ENCODE measurements at regions not wholly inside any gene's neighbourhood (a gene's known extent, or its start where the extent isn't known, plus 50 kb on each side); places are given as distances from the start of the nearest gene placed in this dataset.

DNA sequence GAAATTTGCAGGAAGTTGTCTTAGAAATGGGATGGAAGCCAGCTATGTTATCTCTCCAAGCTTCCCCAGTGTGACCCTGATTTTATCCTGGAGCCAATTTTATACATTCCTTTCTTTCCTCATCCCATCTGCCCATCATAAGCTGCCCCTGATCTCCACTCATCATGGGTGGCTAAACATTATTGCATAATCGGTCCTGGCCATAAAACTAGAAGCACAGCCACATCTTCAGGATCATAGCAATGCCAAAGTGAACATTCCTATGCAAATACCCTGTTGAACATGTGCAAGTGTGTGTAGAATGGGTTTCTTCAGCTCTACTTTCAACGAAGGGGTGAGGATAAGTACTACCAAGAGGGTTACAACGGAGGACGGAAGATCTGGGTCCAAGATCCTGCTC is 50.6 kb upstream of the COG2 start:
- Mint-ChIP-seq H3K36me3 (ENCODE audit: low read depth, unreplicated experiment) (no peaks in the 10 kb centered on the region), H3K27ac (ENCODE audit: unreplicated experiment) (no peak overlapping the region), H3K9me3 (ENCODE audit: unreplicated experiment) (peaks cover 8% of the 10 kb centered on the region), H3K4me3 (ENCODE audit: unreplicated experiment) (no peak overlapping the region), H3K27me3 (ENCODE audit: low read depth, unreplicated experiment) (peaks cover 9% of the 10 kb centered on the region), H3K4me1 (ENCODE audit: low read depth, unreplicated experiment) (no peaks in the 10 kb centered on the region)
- Histone ChIP-seq H3K4me3 (ENCODE audit: insufficient read depth, low read depth, low read length) (no peak overlapping the region), H3K27ac (ENCODE audit: low read depth, low read length) (no peak overlapping the region), H3K9me3 (ENCODE audit: insufficient read depth, low read depth, low read length) (peaks cover 5% of the 10 kb centered on the region), H3K4me1 (ENCODE audit: insufficient read depth, low read length) (no peaks in the 10 kb centered on the region), H2AFZ (ENCODE audit: low read depth, low read length) (no peak overlapping the region), H3K36me3 (ENCODE audit: insufficient read depth, low read length) (no peaks in the 10 kb centered on the region), H3K27me3 (ENCODE audit: insufficient read depth, low read length) (no peaks in the 10 kb centered on the region), H3K4me2 (ENCODE audit: low read length) (no peak overlapping the region), H3K79me2 (ENCODE audit: insufficient read depth, low read length) (no peaks in the 10 kb centered on the region), H3K9ac (ENCODE audit: low read length) (no peak overlapping the region), H4K20me1 (ENCODE audit: insufficient read depth, low read length) (no peaks in the 10 kb centered on the region)
- TF ChIP-seq, protein P1, sequence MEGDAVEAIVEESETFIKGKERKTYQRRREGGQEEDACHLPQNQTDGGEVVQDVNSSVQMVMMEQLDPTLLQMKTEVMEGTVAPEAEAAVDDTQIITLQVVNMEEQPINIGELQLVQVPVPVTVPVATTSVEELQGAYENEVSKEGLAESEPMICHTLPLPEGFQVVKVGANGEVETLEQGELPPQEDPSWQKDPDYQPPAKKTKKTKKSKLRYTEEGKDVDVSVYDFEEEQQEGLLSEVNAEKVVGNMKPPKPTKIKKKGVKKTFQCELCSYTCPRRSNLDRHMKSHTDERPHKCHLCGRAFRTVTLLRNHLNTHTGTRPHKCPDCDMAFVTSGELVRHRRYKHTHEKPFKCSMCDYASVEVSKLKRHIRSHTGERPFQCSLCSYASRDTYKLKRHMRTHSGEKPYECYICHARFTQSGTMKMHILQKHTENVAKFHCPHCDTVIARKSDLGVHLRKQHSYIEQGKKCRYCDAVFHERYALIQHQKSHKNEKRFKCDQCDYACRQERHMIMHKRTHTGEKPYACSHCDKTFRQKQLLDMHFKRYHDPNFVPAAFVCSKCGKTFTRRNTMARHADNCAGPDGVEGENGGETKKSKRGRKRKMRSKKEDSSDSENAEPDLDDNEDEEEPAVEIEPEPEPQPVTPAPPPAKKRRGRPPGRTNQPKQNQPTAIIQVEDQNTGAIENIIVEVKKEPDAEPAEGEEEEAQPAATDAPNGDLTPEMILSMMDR (IDR thresholded peaks at IDR 0.05; ENCODE audit: insufficient read depth, low read depth, low read length) = no peak
- TF ChIP-seq EZH2 (IDR thresholded peaks at IDR 0.05; ENCODE audit: insufficient read depth, low read length) = no peak
- FAIRE-seq (no peak), DNase-seq (ENCODE audit: low read depth) (no peak)

DNA sequence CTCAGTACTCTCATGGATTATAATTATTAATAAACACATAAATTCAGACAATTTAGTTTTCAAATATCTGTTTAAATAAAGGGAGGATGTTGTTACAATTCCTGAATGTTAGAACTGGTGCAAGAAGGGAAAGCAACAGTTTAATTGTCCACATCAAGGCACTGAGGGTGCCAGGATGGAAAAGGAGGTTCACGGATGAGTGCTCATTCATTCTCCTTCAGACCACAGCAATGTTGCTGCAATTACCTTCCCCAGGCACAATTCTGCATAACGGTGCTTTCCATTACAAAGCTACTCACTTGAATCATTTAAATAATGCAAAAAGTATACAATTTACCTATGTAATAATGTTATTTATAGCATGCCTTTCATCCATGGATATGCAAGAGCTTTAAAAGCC is 52.3 kb upstream of the COG2 start:
- Histone ChIP-seq H3K36me3 (ENCODE audit: insufficient read depth, low read length) (no peaks in the 10 kb centered on the region), H2AFZ (ENCODE audit: low read depth, low read length) (no peak overlapping the region), H3K4me2 (ENCODE audit: low read length) (no peak overlapping the region), H3K9me3 (ENCODE audit: insufficient read depth, low read depth, low read length) (peaks cover 5% of the 10 kb centered on the region), H3K9ac (ENCODE audit: low read length) (no peak overlapping the region), H4K20me1 (ENCODE audit: insufficient read depth, low read length) (no peaks in the 10 kb centered on the region), H3K27ac (ENCODE audit: low read depth, low read length) (no peak overlapping the region), H3K79me2 (ENCODE audit: insufficient read depth, low read length) (no peaks in the 10 kb centered on the region), H3K4me3 (ENCODE audit: insufficient read depth, low read depth, low read length) (no peak overlapping the region), H3K27me3 (ENCODE audit: insufficient read depth, low read length) (no peaks in the 10 kb centered on the region), H3K4me1 (ENCODE audit: insufficient read depth, low read length) (no peaks in the 10 kb centered on the region)
- H3K4me3 Mint-ChIP-seq (ENCODE audit: unreplicated experiment) = no peak overlapping the region
- DNase-seq (ENCODE audit: low read depth) (no peak), FAIRE-seq (no peak)
- H3K27me3 Mint-ChIP-seq (ENCODE audit: low read depth, unreplicated experiment) = peaks cover 9% of the 10 kb centered on the region
- H3K36me3 Mint-ChIP-seq (ENCODE audit: low read depth, unreplicated experiment) = no peaks in the 10 kb centered on the region
- H3K9me3 Mint-ChIP-seq (ENCODE audit: unreplicated experiment) = peaks cover 8% of the 10 kb centered on the region
- no peak for TF ChIP-seq EZH2 (IDR thresholded peaks at IDR 0.05; ENCODE audit: insufficient read depth, low read length)
- TF ChIP-seq, protein P1 (IDR thresholded peaks at IDR 0.05; ENCODE audit: insufficient read depth, low read depth, low read length) = no peak
- H3K27ac Mint-ChIP-seq (ENCODE audit: unreplicated experiment) = no peak overlapping the region
- no peaks in the 10 kb centered on the region for H3K4me1 Mint-ChIP-seq (ENCODE audit: low read depth, unreplicated experiment)

DNA sequence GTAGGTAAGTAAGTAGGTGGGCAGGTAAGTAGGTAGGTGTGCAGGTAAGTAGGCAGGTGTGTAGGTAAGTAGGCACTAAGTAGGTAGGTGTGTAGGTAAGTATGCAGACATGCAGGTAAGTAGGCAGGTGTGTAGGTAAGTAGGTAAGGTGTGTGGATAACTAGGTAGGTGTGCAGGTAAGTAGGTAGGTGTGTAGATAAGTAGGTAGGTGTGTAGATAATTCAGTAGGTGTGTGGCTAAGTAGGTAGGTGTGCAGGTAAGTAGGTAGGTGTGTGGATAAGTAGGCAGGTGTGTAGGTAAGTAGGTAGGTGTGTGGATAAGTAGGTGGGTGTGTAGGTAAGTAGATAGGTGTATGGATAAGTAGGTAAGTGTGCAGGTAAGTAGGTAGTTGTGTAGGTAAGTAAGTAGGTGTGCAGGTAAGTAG is 53.9 kb upstream of the COG2 start:
- no peaks in the 10 kb centered on the region for H3K36me3 Mint-ChIP-seq (ENCODE audit: low read depth, unreplicated experiment)
- Histone ChIP-seq H3K9me3 (ENCODE audit: insufficient read depth, low read depth, low read length) (peaks cover 5% of the 10 kb centered on the region), H3K79me2 (ENCODE audit: insufficient read depth, low read length) (no peaks in the 10 kb centered on the region), H2AFZ (ENCODE audit: low read depth, low read length) (no peak overlapping the region), H3K27ac (ENCODE audit: low read depth, low read length) (no peak overlapping the region), H3K9ac (ENCODE audit: low read length) (no peak overlapping the region), H3K4me2 (ENCODE audit: low read length) (no peak overlapping the region), H3K4me3 (ENCODE audit: insufficient read depth, low read depth, low read length) (no peak overlapping the region), H3K27me3 (ENCODE audit: insufficient read depth, low read length) (no peaks in the 10 kb centered on the region), H3K36me3 (ENCODE audit: insufficient read depth, low read length) (no peaks in the 10 kb centered on the region), H4K20me1 (ENCODE audit: insufficient read depth, low read length) (no peaks in the 10 kb centered on the region), H3K4me1 (ENCODE audit: insufficient read depth, low read length) (no peaks in the 10 kb centered on the region)
- peaks cover 9% of the 10 kb centered on the region for H3K27me3 Mint-ChIP-seq (ENCODE audit: low read depth, unreplicated experiment)
- no peak for TF ChIP-seq EZH2 (IDR thresholded peaks at IDR 0.05; ENCODE audit: insufficient read depth, low read length)
- TF ChIP-seq, protein P1 (IDR thresholded peaks at IDR 0.05; ENCODE audit: insufficient read depth, low read depth, low read length) = no peak
- no peak overlapping the region for H3K27ac Mint-ChIP-seq (ENCODE audit: unreplicated experiment)
- H3K4me1 Mint-ChIP-seq (ENCODE audit: low read depth, unreplicated experiment) = no peaks in the 10 kb centered on the region
- H3K9me3 Mint-ChIP-seq (ENCODE audit: unreplicated experiment) = peaks cover 6% of the 10 kb centered on the region
- DNase-seq (ENCODE audit: low read depth) (no peak), FAIRE-seq (no peak)
- no peak overlapping the region for H3K4me3 Mint-ChIP-seq (ENCODE audit: unreplicated experiment)
